Endothelial cell of umbilical vein (primary cell): ENCODE measurements at regions not wholly inside any gene's neighbourhood (a gene's known extent, or its start where the extent isn't known, plus 50 kb on each side); places are given as distances from the start of the nearest gene placed in this dataset.

Experiments used
- EZH2 ChIP-seq: IDR thresholded peaks from 2 replicates; pipeline ENCODE4 v1.6.1; 2012; ENCODE audit warnings: borderline replicate concordance, low read depth, mild to moderate bottlenecking, moderate library complexity, low read length, inconsistent platforms; ENCODE audit not compliant: severe bottlenecking
- FOS ChIP-seq: IDR thresholded peaks from 2 replicates; pipeline ENCODE4 v1.6.1; 2011; ENCODE audit warnings: mild to moderate bottlenecking, low read length, moderate library complexity, borderline replicate concordance; ENCODE audit not compliant: insufficient read depth
- JUN ChIP-seq: IDR thresholded peaks from 2 replicates; pipeline ENCODE4 v1.6.1; 2011; ENCODE audit warnings: borderline replicate concordance, low read depth; ENCODE audit not compliant: insufficient read length, insufficient read depth
- MYC ChIP-seq: IDR thresholded peaks from one replicate; pipeline ENCODE4 v1.6.1; 2011; ENCODE audit warnings: mild to moderate bottlenecking, low read depth, low read length
- POLR2A ChIP-seq: IDR thresholded peaks from 2 replicates; pipeline ENCODE4 v1.6.1; 2012; ENCODE audit warnings: low read depth, mild to moderate bottlenecking, control low read depth, low read length
- POLR2AphosphoS5 ChIP-seq: IDR thresholded peaks from 2 replicates; pipeline ENCODE4 v1.6.1; 2012; ENCODE audit warnings: low read depth, mild to moderate bottlenecking, control low read depth, low read length, moderate library complexity; ENCODE audit not compliant: insufficient read depth
- TF ChIP-seq, protein P1 (sequence below), 2 donors: IDR thresholded peaks; 1 replicate in 1 of 2; 2 replicates in 1 of 2; pipeline ENCODE4 v1.5.1; 2011; ENCODE audit warnings: low read length in 2 of 2, mild to moderate bottlenecking in 2 of 2, moderate library complexity in 2 of 2, control low read depth in 1 of 2, inconsistent platforms in 1 of 2, low read depth in 1 of 2; ENCODE audit not compliant: insufficient read depth in 1 of 2; ENCODE audit errors: extremely low read depth in 1 of 2
- TF ChIP-seq, protein P2 (sequence below): IDR thresholded peaks from 2 replicates; pipeline ENCODE4 v1.6.1; 2011; ENCODE audit not compliant: insufficient read depth, insufficient read length

DNA sequence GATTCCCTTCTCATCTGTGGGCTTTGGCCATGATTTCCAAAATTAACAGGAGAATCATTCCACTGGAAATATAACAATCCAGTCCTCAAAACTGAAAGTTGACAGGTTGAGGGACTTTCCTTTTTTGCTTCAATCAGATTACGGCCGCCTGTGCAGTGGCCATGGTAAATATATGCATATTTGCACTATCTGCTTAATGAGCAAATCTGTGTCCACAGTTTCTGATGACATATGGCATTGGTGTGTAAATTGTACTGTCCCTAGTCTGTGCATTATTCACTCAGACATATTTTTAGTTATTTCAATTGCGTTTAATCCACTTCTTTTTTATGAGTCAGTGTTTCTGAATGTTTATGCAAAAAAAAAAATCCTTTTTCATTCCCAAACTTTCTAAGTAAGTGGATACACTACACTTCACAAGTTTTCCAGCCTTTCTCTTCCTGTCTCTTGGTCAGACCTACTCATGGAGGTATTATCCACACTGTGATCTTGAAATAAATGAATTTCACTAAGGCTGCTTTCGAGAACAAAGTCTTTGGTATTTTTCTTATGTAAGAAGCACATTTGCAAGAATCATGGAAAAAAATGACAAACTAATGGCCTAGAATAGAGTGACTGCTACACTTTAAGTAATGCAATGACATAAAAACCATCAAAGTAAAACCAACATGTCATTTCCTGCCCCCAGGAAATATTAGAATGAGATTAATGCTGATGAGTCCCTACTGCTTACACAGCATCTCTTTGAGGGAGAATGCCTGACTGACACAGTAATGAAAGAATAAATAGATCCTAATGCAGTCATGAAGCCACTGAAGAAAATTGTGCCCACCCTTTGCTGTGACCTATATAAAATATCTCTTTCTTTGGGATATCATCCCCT, 76.4 kb upstream of the MTNR1B start:
- TF ChIP-seq, protein P1, sequence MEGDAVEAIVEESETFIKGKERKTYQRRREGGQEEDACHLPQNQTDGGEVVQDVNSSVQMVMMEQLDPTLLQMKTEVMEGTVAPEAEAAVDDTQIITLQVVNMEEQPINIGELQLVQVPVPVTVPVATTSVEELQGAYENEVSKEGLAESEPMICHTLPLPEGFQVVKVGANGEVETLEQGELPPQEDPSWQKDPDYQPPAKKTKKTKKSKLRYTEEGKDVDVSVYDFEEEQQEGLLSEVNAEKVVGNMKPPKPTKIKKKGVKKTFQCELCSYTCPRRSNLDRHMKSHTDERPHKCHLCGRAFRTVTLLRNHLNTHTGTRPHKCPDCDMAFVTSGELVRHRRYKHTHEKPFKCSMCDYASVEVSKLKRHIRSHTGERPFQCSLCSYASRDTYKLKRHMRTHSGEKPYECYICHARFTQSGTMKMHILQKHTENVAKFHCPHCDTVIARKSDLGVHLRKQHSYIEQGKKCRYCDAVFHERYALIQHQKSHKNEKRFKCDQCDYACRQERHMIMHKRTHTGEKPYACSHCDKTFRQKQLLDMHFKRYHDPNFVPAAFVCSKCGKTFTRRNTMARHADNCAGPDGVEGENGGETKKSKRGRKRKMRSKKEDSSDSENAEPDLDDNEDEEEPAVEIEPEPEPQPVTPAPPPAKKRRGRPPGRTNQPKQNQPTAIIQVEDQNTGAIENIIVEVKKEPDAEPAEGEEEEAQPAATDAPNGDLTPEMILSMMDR (IDR thresholded peaks at IDR 0.05; ENCODE audit: extremely low read depth in 1 of 2, insufficient read depth in 1 of 2, low read depth in 1 of 2, low read length in 2 of 2) = no peak
- TF ChIP-seq, protein P2, sequence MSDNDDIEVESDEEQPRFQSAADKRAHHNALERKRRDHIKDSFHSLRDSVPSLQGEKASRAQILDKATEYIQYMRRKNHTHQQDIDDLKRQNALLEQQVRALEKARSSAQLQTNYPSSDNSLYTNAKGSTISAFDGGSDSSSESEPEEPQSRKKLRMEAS = no peak
- TF ChIP-seq POLR2A = no peak
- TF ChIP-seq EZH2 = no peak
- TF ChIP-seq MYC = no peak
- no peak for TF ChIP-seq POLR2AphosphoS5
- no peak for TF ChIP-seq JUN
- TF ChIP-seq FOS = no peak
